GM19328 (cell line): ENCODE measurements at regions not wholly inside any gene's neighbourhood (a gene's known extent, or its start where the extent isn't known, plus 50 kb on each side); places are given as distances from the start of the nearest gene placed in this dataset.
"Not testable (repeated sequence)": the region's sequence is repeated elsewhere in the genome, so short reads cannot be mapped to it uniquely, and the experiment has no call there.

Experiments
- ATAC-seq: cut with Tn5 transposase; IDR thresholded peaks from one replicate; pipeline ENCODE4 v1.9.1; 2021; ENCODE audit warnings: mild to moderate bottlenecking, moderate library complexity; ENCODE audit not compliant: unreplicated experiment

DNA sequence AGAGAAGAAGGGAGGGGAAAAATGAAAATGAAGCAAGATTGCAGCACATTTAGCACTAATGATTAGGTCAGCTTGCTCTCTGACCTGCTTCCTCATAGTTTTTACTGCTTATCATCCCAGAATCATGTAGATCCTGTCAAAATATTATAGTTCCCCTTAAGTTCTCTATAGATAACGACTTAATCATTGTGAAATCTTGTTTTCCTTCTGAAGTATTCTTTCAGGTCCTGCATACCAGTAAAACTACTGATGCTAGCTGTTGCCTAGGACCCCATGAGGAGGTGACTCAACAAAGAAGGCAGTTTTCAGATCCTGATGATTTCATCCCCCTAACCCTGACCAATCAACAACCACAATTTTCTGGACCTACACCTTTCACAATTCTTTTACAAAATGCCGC lies 1131.7 kb downstream of the SLITRK5 start:
- no peak for ATAC-seq

DNA sequence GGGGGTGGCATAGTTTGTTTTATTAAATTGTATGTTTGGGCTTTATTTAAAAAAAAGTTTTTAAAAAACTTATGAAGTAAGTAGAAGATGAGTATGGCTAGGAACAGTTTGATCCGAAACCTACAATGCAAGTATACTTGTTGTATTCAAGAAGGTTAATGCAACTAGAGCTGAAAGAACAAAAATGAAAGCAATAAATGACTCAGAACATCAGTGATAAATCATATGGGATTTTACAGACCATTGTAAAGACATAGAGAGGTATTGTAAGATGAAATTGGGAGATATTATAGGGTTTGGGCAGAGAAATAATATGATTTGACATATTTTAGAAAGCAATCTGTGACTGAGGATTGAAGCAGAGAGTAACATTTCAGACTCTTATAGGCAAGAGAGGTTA lies 1135.3 kb downstream of the SLITRK5 start:
- ATAC-seq: no peak

DNA sequence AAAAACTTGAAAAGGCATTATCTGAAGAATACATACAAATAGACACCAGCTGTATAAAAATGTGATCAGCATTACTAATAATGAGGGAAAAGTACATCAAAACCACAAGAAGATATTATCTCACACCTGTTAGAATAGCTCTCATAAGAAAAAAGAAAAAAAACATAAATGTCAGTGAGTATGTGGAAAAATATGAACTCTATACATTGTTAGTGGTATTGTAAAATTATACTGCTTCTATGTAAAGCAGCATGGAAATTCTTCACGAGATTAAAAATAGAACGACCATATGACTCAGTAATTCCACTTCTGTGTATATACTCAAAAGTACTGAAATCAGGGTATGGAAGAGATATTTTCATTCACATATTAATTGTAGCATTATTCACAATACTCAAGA lies 1146.4 kb downstream of the SLITRK5 start:
- no peak for ATAC-seq

DNA sequence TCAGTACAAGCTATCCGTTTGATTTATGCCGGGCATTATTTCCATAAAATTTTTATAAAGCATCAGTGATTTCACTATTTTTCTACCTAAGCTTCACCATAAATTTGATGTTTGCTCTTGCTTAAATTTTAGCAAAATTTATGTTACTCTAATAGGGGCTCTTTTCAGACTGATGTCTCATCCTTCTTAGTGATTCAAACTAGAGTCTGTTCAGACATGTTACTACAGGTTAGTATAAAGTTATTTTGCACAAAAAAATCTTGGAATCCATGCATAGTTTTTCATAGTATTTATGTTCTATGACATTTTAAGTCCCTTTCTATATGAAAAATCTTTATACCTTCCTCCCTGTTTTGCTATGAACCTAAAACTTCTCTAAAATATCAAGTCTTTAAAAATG lies 1151.9 kb downstream of the SLITRK5 start:
- ATAC-seq: no peak

DNA sequence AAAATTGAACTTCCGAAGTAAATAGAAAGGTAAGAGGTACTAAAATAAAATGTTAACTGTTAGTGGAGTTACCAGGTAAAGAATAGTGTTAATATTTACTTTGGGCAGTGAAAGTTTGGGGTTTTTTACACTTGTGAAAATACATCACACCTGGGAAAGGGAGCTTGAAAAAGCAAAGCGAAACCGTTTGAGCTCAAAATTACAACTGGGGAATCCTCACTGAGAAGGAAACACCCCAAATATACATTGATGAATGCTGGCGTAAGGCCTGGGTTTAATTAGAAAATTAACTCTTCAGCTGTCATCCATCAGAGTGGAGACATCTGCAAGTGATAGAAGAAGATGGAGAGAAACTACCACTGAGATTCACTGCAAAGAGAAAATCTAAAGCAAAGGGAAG lies 1153.0 kb downstream of the SLITRK5 start:
- ATAC-seq: no peak

DNA sequence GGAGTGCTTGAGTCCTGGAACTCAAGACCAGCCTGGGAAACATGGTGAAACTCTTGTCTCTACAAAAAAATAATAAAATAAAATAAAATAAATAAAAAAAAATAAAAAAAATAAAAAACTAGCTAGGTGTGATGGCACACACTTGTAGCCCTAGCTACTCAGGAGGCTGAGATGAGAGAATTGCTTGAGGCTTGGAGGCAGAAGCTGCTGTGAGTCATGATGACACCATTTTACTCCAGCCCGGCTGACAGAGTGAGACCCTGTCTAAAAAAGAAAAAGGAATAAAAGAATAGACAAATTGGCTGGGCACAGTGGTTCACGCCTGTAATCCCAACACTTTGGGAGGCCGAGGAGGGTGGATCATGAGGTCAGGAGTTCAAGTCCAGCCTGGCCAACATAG lies 1168.9 kb downstream of the SLITRK5 start:
- no peak for ATAC-seq

DNA sequence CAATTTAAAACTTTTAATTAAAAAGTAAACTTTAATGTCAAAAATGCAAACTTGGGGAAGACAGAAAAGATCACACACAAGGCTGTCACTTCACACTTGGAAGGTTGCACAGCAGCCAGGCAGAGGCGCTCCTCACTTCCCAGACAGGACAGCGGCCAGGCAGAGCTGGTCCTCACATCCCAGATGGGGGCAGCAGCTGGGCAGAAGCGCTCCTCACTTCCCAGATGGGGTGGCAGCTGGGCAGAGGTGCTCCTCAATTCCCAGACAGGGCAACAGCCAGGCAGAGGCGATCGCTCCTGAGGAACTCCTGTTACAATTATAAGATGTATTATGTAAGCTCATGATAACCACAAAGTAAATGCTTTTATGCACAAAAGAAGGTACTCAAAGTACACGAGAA lies 1181.1 kb downstream of the SLITRK5 start:
- not testable (repeated sequence) for ATAC-seq

DNA sequence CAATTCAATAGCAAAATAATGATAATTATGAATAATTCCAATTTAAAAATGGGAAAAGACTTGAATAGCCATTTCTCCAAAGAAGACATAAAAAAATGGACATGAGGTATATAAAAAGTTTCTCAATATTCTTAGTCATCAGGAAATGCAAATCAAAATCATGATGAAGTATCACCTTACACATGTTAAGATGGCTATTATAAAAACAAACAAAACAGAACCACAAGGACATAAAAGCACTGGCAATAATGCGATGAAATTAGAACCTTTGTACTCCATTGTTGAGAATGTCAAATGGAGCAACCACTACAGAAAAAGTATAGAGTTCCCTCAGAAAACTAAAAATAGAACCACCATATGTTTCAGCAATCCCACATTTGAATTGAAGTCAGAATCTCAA lies 1186.1 kb downstream of the SLITRK5 start:
- ATAC-seq: no peak

DNA sequence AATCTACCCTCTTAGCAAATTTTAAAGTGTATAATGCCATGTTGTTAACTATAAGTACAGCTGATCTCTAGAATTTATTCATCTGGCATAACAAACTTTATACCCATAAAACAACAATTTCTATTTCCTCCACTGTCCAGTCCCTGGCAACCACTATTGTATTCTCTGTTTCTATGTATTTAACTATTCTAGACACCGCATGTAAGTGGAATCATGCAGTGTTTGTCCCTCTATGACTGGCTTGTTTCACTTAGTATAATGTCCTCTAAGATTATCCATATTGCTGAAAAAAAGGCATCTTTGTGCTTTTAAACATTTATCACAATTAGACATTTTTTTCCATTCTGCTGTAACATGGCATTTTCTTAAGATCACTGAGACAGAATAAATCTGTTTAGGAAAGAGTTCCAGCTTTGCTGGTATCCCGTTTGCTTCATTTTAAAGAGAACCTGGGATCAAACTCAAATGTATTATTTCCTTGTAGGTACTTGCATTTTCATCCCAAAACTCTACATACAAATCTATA lies 1191.0 kb downstream of the SLITRK5 start:
- no peak for ATAC-seq

DNA sequence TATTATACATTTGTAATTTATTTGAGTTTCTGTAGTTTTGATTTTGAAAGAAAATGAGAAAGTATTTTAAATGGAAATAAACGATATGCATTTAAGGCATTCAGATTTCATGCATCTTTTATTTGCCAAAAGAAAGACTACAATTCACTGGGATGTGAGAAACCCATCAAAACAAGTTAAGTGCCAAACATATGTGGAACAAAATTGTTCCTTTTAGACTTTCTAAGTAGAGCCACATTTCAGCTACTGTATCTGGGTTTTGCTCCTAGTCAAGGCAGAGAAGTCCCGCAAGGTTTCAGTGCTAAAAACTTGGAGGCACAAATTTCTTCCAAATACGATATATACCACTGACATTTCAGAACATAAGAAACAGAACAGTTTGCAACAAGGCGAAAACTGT lies 1191.9 kb downstream of the SLITRK5 start:
- no peak for ATAC-seq

DNA sequence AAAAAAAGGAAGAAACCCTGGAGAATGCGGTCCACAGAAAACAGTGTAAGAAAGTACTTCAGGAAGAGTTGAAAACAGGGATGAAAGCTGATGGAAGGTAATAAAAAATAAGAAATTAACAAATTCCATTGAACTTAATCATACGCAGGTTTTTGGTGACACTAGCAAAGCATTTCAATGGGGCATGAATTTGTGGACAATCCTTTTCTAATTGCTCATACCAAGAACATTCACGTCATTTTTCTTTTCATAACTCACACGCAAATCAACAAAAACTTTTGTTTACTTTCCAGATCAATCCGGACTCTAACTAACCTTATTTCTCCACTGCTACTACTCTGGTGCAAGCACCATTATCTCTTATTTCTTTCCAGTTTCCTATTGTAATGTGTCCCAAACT lies 1195.0 kb downstream of the SLITRK5 start:
- no peak for ATAC-seq

DNA sequence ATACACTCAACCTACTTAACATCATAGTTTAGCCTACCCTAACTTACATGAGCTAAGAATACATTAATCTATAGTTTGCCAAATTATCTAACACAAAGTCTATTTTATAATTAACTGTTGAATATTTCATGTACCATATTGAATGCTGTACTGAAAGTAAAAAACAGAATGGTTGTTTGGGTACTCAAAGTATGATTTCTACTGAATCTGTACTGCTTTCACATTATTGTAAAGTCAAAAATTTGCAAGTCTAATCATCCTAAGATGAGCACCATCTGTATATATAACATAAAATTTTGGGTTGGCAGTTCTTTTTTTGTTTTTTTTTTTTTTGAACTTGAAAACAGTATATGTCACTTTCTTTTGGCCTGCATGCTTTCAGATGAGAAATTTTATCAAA lies 1212.6 kb downstream of the SLITRK5 start:
- ATAC-seq: no peak

DNA sequence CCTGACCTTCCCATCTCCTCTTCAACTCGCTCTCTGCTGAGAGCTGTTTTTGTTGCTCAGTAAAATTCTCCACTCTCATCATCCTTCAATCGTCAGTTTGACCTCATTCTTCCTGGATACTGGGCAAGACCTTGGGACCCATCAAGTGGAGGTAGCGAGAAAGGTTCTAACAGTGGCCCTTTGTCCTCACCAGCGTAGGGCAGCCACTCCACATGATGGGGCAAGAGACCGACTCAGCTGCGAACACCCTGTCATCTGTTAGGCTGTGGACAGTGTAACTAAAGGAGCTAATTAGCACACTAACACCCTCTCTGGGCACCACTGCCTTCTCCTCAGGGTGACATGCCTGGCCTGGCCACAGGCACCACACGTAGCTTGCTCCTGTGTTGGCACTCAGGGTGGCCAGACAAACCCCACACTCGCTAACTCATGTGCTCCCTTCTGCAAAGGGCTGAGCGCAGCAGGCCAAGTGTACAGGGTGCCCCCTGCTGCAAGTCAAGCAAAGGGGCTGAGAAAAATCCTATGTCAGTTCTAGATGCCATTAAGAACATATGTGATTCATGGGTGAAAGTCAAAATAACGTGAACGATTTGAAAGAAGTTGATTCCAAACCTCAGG lies 1216.0 kb downstream of the SLITRK5 start:
- no peak for ATAC-seq

DNA sequence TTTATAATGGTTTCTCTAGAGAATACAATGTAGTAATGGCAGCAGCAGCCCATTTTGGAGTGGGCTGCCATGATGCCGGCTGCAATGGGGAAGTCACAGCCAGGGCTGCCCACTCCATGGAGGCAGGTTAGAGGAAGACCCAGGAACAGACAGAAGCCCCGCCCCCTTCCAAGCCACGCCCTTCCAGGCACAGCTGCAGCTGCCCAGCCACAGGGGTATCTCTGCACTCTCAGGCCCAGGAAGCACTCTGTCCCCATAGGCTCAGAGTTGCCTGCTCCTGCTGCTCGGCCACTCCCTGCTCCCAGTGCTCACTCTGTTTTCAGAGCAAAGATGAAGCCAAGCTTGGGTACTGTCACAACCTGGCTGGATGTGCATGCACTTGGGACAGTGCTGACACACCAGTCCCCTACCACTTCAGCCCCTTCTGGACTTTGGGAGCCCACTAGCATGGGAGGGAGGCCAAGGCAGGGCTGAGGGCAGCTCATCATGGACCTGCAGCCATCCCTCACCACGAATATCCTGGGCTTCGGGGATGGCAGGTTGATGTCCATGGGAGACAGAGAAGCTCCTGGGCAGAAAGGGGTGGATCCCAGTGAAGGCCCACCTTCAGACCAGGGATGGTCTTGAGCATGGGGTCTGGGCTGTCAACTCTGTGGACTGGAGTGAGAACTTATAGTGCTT lies 1224.2 kb downstream of the SLITRK5 start:
- no peak for ATAC-seq

DNA sequence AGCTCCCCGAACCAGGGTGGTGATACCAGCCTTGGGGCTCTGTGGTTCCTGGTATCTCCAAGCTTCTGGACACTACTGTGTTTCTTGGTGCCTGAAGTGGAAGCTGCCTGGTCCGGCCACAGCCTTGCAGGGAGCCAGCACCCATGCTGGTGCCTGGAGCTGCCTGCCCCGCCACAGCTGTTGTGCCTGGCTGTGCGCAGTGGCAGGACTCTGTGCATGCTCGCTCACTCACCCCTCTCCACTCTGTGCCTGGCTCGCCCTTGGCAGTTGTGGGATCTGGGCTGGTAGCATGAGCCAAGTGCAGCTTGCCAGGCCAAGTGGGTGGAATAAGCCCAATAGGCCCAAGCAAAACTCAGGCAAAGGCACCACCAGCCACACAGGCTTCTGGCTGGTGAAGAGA lies 1225.3 kb downstream of the SLITRK5 start:
- no peak for ATAC-seq

DNA sequence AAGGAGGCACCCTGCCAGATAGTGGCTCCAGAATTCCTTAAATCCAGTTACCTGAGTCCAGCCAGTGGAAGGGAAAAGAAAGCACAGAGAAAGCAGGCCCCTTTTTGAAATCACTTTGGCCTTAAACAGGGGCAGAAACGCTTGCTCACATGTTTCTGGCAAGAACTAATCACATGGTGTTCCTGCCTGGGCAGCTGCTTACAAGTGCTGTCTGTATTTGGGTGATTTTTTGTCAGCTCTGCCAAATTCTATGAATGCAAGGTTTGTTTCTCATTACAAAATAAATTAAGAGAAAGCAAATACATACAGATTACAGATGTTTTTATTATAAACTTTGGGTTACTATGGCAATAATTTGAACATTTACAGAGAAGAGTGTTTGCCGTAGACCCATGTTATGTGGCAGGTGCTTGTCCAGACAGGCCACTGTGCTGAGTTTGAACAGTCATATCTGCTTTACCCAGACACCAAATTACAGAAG lies 1237.8 kb downstream of the SLITRK5 start:
- ATAC-seq: no peak

DNA sequence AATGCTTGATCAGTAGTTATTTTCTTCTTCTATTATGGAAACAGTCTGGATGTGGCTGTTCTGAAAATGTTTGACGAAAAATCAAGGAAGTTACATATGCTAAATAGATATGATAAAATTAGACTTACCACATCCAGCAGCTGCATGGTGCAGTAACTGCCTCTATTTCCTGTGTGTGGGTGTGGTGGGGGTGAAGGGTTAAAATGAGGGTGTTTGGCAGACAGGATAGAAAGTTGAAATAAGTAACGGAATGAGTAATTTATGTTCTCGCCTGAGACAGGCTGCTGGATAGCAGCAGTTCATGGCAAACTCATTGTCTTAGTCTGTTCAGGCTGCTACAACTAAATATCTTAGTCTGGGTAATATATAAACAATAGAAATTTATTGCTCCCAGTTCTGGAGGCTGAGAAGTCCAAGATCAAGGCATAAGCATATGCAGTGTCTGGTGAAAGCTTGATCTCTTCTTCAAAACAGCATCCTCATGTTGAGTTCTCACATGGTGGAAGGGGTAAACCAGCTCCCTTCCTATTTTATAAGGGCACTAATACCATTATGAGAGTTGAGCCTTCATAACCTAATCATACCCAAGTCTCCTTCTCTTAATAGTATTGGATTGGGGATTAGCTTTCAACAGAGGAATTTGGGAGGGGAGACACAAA lies 1248.9 kb downstream of the SLITRK5 start:
- ATAC-seq: peak; percentile 91

DNA sequence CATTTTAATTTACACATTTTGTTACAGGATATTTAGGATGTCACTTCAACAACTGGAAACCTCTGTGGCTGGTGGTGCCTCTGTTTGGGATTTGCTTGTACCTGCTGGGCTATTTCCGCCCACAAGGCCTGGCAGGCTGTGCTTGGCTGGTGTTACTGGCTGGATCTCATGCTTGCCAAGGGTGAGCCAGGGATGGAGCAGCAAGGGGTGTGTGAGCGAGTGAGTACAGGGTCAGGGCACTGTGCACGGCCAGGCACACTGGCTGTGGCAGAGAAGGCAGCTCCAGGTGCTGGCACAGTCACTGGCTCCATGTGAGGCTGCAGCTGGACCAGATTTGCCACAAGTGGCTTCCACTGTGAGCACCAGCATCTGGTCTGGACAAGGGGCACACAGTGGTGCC lies 1254.8 kb downstream of the SLITRK5 start:
- ATAC-seq: no peak

DNA sequence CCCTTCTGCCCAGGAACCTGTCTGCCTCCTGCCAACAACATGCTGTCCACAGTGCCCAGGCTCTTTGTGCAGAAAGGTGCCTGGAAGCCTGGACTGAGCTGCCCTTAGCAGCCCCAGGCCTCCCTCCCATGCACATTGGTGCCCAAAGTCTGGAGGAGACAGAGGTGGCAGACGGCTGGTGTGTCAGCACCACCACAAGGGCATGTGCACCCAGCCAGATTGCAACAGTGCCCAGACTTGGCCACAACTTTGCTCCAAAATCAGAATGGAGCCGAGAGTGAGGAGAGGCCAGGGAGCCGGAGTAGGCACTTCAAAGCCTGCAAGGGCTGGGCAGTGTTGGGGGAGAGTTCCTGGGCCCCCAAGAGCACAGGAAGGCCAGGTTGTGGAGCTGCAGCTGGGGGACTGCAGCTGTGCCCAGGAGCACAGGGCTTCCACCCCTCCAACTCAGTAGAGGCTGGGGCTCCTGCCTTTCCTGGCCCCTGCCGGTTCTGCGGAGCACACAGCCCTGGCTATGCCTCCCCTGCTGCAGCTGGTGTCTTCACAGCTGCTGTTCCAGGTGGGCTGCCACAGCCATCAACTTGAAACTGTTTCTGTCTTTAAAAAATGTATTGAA lies 1255.8 kb downstream of the SLITRK5 start:
- no peak for ATAC-seq

DNA sequence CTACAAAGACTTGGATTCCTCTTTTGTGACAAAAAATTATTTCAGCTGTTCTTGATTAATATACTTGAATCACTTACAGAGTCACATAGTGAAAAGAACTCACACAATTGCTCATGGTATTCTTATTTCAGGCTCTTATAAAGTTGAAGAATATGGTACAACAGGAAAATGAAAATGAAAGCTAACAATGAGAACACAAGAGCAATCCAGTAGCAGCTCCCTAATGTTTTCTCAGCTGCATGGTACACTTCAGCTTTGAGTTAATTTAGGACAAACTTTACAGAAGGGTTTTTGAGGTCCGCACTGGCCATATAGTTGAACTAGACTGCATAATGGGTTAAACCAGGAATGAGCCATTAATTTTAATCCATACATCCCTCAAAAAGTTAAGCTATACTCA lies 1261.8 kb downstream of the SLITRK5 start:
- ATAC-seq: no peak

DNA sequence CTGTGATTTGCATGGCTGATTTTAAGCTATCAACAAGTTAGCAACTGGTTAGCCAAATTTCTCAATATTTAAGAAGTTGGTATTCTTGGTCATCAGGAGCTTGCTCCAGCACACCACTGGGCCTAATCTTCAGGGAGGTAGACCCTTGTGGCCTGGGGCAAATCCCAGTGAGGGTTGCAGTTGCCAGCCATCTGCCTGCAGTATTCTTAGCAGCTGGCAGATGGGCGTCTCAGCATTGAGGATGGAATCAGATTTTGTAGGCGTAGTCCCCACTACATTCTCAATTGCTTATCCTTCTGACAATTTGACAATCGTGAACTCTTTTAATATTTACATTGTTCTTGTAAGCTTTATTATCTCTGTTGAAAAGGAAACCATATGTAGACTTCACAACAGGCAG lies 1266.2 kb downstream of the SLITRK5 start:
- ATAC-seq: no peak

DNA sequence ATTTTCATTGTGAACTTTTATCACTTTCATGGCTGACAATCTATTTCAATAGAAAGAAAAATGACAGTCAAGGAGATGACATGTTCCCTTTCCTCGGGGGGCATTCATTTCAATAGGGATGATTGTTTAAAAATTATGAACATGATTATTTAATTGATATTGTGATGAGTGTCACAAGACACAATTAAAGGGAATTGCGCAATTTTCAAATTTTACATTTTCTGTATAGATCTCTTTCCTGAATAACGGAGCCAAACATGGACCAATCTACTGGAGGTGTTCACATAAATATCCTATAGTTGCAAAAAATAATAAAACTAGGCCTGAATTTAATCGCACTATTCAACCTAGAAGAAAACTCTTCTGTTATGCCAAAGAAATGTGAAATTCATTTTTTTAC lies 1274.6 kb downstream of the SLITRK5 start:
- no peak for ATAC-seq
